CD4-positive, alpha-beta T cell treated with Interferon gamma for 1 hour (primary cell): ENCODE measurements at regions not wholly inside any gene's neighbourhood (a gene's known extent, or its start where the extent isn't known, plus 50 kb on each side); places are given as distances from the start of the nearest gene placed in this dataset.
"Not testable (repeated sequence)": the region's sequence is repeated elsewhere in the genome, so short reads cannot be mapped to it uniquely, and the experiment has no call there.

ENCODE experiments used
- DNase-seq: peaks from one replicate; pipeline ENCODE4 v3.0.0-alpha.2; 2020

GRCh38 chr5:42252306-42252705, 170.9 kb upstream of the GHR start:
- DNase-seq = no peak

- not testable (repeated sequence) for DNase-seq
These were observed 163.3 kb upstream of the GHR start for GRCh38 chr5:42259914-42260313.

GRCh38 chr5:42267091-42267490, 156.1 kb upstream of the GHR start:
- no peak for DNase-seq

- not testable (repeated sequence) for DNase-seq
These were observed 155.1 kb upstream of the GHR start for GRCh38 chr5:42268170-42268569.

GRCh38 chr5:42268630-42269029, 154.6 kb upstream of the GHR start:
- no peak for DNase-seq

GRCh38 chr5:42270771-42271170, 152.5 kb upstream of the GHR start:
- no peak for DNase-seq

GRCh38 chr5:42274913-42275312, 148.3 kb upstream of the GHR start:
- DNase-seq = no peak

GRCh38 chr5:42277293-42277692, 145.9 kb upstream of the GHR start:
- no peak for DNase-seq

GRCh38 chr5:42284584-42284983, 138.7 kb upstream of the GHR start:
- DNase-seq = no peak

GRCh38 chr5:42285230-42285629, 138.0 kb upstream of the GHR start:
- DNase-seq = no peak

- DNase-seq = no peak
These were observed 122.7 kb upstream of the GHR start for GRCh38 chr5:42300496-42300895.

- no peak for DNase-seq
These were observed 121.9 kb upstream of the GHR start for GRCh38 chr5:42301349-42301748.

- DNase-seq = no peak
These were observed 121.1 kb upstream of the GHR start for GRCh38 chr5:42302186-42302585.

GRCh38 chr5:42306287-42306686, 117.0 kb upstream of the GHR start:
- no peak for DNase-seq

- no peak for DNase-seq
These were observed 113.4 kb upstream of the GHR start for GRCh38 chr5:42309865-42310264.

- DNase-seq = no peak
These were observed 108.0 kb upstream of the GHR start for GRCh38 chr5:42315214-42315613.

GRCh38 chr5:42317575-42317974, 105.7 kb upstream of the GHR start:
- no peak for DNase-seq

- not testable (repeated sequence) for DNase-seq
These were observed 103.7 kb upstream of the GHR start for GRCh38 chr5:42319546-42319945.

- DNase-seq = no peak
These were observed 101.5 kb upstream of the GHR start for GRCh38 chr5:42321785-42322184.

GRCh38 chr5:42337143-42337542, 86.1 kb upstream of the GHR start:
- no peak for DNase-seq

- DNase-seq = no peak
These were observed 85.6 kb upstream of the GHR start for GRCh38 chr5:42337607-42338006.

GRCh38 chr5:42338136-42338535, 85.1 kb upstream of the GHR start:
- DNase-seq = no peak

- DNase-seq = no peak
These were observed 74.1 kb upstream of the GHR start for GRCh38 chr5:42349163-42349562.

- no peak for DNase-seq
These were observed 71.3 kb upstream of the GHR start for GRCh38 chr5:42351956-42352355.

GRCh38 chr5:42360056-42360455, 63.2 kb upstream of the GHR start:
- DNase-seq = no peak
